Neural cell (in vitro differentiated cells): ENCODE measurements at regions not wholly inside any gene's neighbourhood (a gene's known extent, or its start where the extent isn't known, plus 50 kb on each side); places are given as distances from the start of the nearest gene placed in this dataset.

Source experiments
- H2AFZ ChIP-seq: fragments of 200-600, 300-800 bp; sonication (generic), shearing (Covaris generic); 2 replicates; pipeline ENCODE4 v1.6.0; 2014; ENCODE audit warnings: low read depth, mild to moderate bottlenecking, antibody characterized with exemption, low read length, moderate library complexity
- H3F3A ChIP-seq: fragments of 200-600 bp; shearing (Covaris generic); 2 replicates; pipeline ENCODE4 v1.6.1; 2016; ENCODE audit warnings: mild to moderate bottlenecking, moderate library complexity, mixed read lengths, antibody characterized with exemption, low read length; ENCODE audit not compliant: insufficient read depth, poor library complexity, severe bottlenecking
- H3K27ac ChIP-seq: fragments of 200-600, 300-800 bp; sonication (generic), shearing (Covaris generic); 2 replicates; pipeline ENCODE4 v1.5.1; 2014; ENCODE audit warnings: mild to moderate bottlenecking, low read length, moderate library complexity
- H3K27me3 ChIP-seq: fragments of 300-800, 200-600 bp; sonication (generic), shearing (Covaris generic); 2 replicates; pipeline ENCODE4 v1.6.0; 2014; ENCODE audit warnings: mild to moderate bottlenecking, low read depth, low read length, moderate library complexity; ENCODE audit not compliant: insufficient read depth
- H3K36me3 ChIP-seq: fragments of 300-800, 200-600 bp; sonication (generic), shearing (Covaris generic); 2 replicates; pipeline ENCODE4 v1.5.1; 2014; ENCODE audit warnings: mild to moderate bottlenecking, antibody characterized with exemption, low read length, moderate library complexity; ENCODE audit not compliant: insufficient read depth
- H3K4me2 ChIP-seq: fragments of 300-800, 200-600 bp; sonication (generic), shearing (Covaris generic); 2 replicates; pipeline ENCODE4 v1.6.0; 2014; ENCODE audit warnings: mild to moderate bottlenecking, low read length
- H3K4me3 ChIP-seq: fragments of 300-800, 200-600 bp; sonication (generic), shearing (Covaris generic); 2 replicates; pipeline ENCODE4 v1.5.1; 2014; ENCODE audit warnings: mild to moderate bottlenecking, low read length, moderate library complexity
- H3K79me2 ChIP-seq: fragments of 200-600 bp; shearing (Covaris generic); replicated peaks from 2 replicates; pipeline ENCODE4 v1.6.0; 2014; ENCODE audit warnings: mild to moderate bottlenecking, low read length, moderate library complexity; ENCODE audit not compliant: insufficient read depth
- H3K9ac ChIP-seq: fragments of 300-800, 200-600 bp; sonication (generic), shearing (Covaris generic); 2 replicates; pipeline ENCODE4 v1.6.1; 2016; ENCODE audit warnings: mild to moderate bottlenecking, low read length, mixed read lengths
- H3K9me2 ChIP-seq: fragments of 200-600 bp; shearing (Covaris generic); 2 replicates; pipeline ENCODE4 v1.6.1; 2016; ENCODE audit warnings: mild to moderate bottlenecking, low read length, mixed read lengths; ENCODE audit not compliant: insufficient read depth
- H3K9me3 ChIP-seq: fragments of 200-600, 300-800 bp; sonication (generic), shearing (Covaris generic); 2 replicates; pipeline ENCODE4 v1.6.1; 2016; ENCODE audit warnings: mild to moderate bottlenecking, mixed run types, low read length, moderate library complexity, mixed read lengths
- H4K20me1 ChIP-seq: fragments of 200-600 bp; shearing (Covaris generic); 2 replicates; pipeline ENCODE4 v1.6.1; 2016; ENCODE audit warnings: mild to moderate bottlenecking, mixed run types; ENCODE audit not compliant: insufficient read depth
- CTCF ChIP-seq: fragments of 450-650 bp; IDR thresholded peaks from 2 replicates; pipeline ENCODE4 v1.5.1; 2014; ENCODE audit warnings: antibody characterized with exemption, mild to moderate bottlenecking, moderate library complexity; ENCODE audit not compliant: poor library complexity, severe bottlenecking
- EP300 ChIP-seq: fragments of 450-650 bp; conservative IDR thresholded peaks from 2 replicates; pipeline ENCODE4 v1.6.1; 2014; ENCODE audit warnings: antibody characterized with exemption, mild to moderate bottlenecking, moderate library complexity; ENCODE audit not compliant: poor library complexity, severe bottlenecking
- EZH2 ChIP-seq: fragments of 200-600, 300-800 bp; shearing (Covaris generic), sonication (generic); IDR thresholded peaks from 2 replicates; pipeline ENCODE4 v1.6.1; 2014; ENCODE audit warnings: antibody characterized with exemption, low read length, borderline replicate concordance, mild to moderate bottlenecking; ENCODE audit not compliant: insufficient read depth, poor library complexity, severe bottlenecking
- MXI1 ChIP-seq: fragments of 450-650 bp; conservative IDR thresholded peaks from 2 replicates; pipeline ENCODE4 v1.6.1; 2014; ENCODE audit warnings: antibody characterized with exemption, mild to moderate bottlenecking; ENCODE audit not compliant: poor library complexity, severe bottlenecking
- POLR2AphosphoS5 ChIP-seq: IDR thresholded peaks from 2 replicates; pipeline ENCODE4 v1.6.1; 2012
- RAD21 ChIP-seq: fragments of 450-650 bp; conservative IDR thresholded peaks from 2 replicates; pipeline ENCODE4 v1.6.1; 2014; ENCODE audit warnings: antibody characterized with exemption, mild to moderate bottlenecking, moderate library complexity
- SMC3 ChIP-seq: fragments of 450-650 bp; conservative IDR thresholded peaks from 2 replicates; pipeline ENCODE4 v1.6.1; 2014; ENCODE audit warnings: antibody characterized with exemption, mild to moderate bottlenecking, moderate library complexity; ENCODE audit not compliant: poor library complexity
- TAF1 ChIP-seq: IDR thresholded peaks from 2 replicates; pipeline ENCODE4 v1.6.1; 2012; ENCODE audit warnings: low read depth
- TF ChIP-seq, protein P1 (sequence below): IDR thresholded peaks from 2 replicates; pipeline ENCODE4 v1.6.1; 2012; ENCODE audit warnings: borderline replicate concordance

DNA sequence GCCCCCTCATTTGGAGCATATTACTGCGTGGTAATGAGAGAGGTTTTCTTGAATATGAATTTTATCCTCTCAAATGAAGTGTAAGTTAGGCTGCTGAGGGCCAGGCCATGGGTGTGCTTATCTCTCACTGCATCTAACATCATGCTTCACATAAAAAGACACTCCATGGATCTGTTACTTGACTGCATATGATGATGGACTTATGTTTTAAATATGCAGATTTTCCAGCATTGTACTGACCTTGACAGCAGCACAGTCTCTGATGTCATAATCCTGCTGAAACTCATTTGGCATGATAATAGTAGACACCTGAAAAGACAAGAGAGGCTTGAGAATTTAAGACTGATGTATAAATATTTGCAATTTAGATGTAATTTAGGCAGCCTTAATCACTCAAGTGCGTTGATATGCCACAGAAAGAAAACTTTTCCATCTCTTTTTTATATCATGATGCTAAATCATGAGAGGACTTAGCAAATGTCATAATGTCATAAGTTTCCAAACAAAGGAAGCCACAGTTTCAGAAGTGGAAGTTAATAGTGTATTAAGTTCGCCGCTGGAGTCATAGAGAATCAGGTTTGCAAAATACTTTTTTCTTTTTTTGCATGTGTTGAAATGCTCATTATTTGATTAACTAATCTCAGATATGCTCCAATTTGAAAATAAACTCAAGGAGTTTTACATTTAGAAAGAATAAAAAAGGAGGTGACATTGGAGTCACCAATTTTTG, 62.7 kb upstream of the CD302 start:
- Histone ChIP-seq H3K27me3 (no peaks in the 10 kb centered on the region), H3K27ac (no peak overlapping the region), H4K20me1 (no peaks in the 10 kb centered on the region), H3K4me2 (no peak overlapping the region), H3K36me3 (no peaks in the 10 kb centered on the region), H3F3A (no peaks in the 10 kb centered on the region), H2AFZ (no peak overlapping the region), H3K79me2 (no peaks in the 10 kb centered on the region), H3K9me2 (no peaks in the 10 kb centered on the region), H3K4me3 (no peak overlapping the region), H3K9me3 (no peaks in the 10 kb centered on the region), H3K9ac (no peak overlapping the region)
- no peak for TF ChIP-seq EP300
- TF ChIP-seq SMC3 = no peak
- TF ChIP-seq CTCF = no peak
- TF ChIP-seq EZH2 = no peak
- TF ChIP-seq RAD21 = no peak
- TF ChIP-seq POLR2AphosphoS5 = no peak

GRCh38 chr2:159859583-159859982, 61.6 kb upstream of the CD302 start:
- TF ChIP-seq SMC3 (no peak), EP300 (no peak)
- Histone ChIP-seq H3K27me3 (no peaks in the 10 kb centered on the region), H3K4me2 (no peak overlapping the region), H3F3A (no peaks in the 10 kb centered on the region), H3K4me3 (no peak overlapping the region), H4K20me1 (no peaks in the 10 kb centered on the region), H2AFZ (no peak overlapping the region), H3K36me3 (no peaks in the 10 kb centered on the region), H3K79me2 (no peaks in the 10 kb centered on the region), H3K9ac (no peak overlapping the region), H3K9me2 (no peaks in the 10 kb centered on the region), H3K27ac (no peak overlapping the region), H3K9me3 (no peaks in the 10 kb centered on the region)

- no peaks in the 10 kb centered on the region for H3K27me3 ChIP-seq
- no peak overlapping the region for H3K4me3 ChIP-seq
- H3K27ac ChIP-seq = no peak overlapping the region
- TF ChIP-seq MXI1 (no peak), CTCF (no peak), POLR2AphosphoS5 (no peak), EP300 (no peak), TAF1 (no peak), EZH2 (no peak), SMC3 (no peak), RAD21 (no peak)
- TF ChIP-seq, protein P1, sequence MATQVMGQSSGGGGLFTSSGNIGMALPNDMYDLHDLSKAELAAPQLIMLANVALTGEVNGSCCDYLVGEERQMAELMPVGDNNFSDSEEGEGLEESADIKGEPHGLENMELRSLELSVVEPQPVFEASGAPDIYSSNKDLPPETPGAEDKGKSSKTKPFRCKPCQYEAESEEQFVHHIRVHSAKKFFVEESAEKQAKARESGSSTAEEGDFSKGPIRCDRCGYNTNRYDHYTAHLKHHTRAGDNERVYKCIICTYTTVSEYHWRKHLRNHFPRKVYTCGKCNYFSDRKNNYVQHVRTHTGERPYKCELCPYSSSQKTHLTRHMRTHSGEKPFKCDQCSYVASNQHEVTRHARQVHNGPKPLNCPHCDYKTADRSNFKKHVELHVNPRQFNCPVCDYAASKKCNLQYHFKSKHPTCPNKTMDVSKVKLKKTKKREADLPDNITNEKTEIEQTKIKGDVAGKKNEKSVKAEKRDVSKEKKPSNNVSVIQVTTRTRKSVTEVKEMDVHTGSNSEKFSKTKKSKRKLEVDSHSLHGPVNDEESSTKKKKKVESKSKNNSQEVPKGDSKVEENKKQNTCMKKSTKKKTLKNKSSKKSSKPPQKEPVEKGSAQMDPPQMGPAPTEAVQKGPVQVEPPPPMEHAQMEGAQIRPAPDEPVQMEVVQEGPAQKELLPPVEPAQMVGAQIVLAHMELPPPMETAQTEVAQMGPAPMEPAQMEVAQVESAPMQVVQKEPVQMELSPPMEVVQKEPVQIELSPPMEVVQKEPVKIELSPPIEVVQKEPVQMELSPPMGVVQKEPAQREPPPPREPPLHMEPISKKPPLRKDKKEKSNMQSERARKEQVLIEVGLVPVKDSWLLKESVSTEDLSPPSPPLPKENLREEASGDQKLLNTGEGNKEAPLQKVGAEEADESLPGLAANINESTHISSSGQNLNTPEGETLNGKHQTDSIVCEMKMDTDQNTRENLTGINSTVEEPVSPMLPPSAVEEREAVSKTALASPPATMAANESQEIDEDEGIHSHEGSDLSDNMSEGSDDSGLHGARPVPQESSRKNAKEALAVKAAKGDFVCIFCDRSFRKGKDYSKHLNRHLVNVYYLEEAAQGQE = no peak
- H4K20me1 ChIP-seq = no peaks in the 10 kb centered on the region
- H3K9me2 ChIP-seq = no peaks in the 10 kb centered on the region
- no peak overlapping the region for H3K4me2 ChIP-seq
- no peaks in the 10 kb centered on the region for H3K36me3 ChIP-seq
- no peak overlapping the region for H2AFZ ChIP-seq
- H3K79me2 ChIP-seq = no peaks in the 10 kb centered on the region
- no peaks in the 10 kb centered on the region for H3K9me3 ChIP-seq
- no peaks in the 10 kb centered on the region for H3F3A ChIP-seq
- no peak overlapping the region for H3K9ac ChIP-seq
Measured at GRCh38 chr2:159856760-159857159, 58.8 kb upstream of the CD302 start.
